SK-N-SH treated with all-trans-retinoic acid at 6 μM for 48 hours (cell line): ENCODE measurements at regions not wholly inside any gene's neighbourhood (a gene's known extent, or its start where the extent isn't known, plus 50 kb on each side); places are given as distances from the start of the nearest gene placed in this dataset.

Experiments used
- ARNTL ChIP-seq: fragments of 450-650 bp; formaldehyde crosslinking; IDR thresholded peaks from 2 replicates; pipeline ENCODE4 v1.5.0; 2020; ENCODE audit warnings: low read depth, mild to moderate bottlenecking, moderate library complexity, borderline replicate concordance
- BACH2 ChIP-seq: fragments of 250-450 bp; sonication (Bioruptor Pico); IDR thresholded peaks from 2 replicates; pipeline ENCODE4 v1.9.0; 2021; ENCODE audit warnings: mild to moderate bottlenecking, borderline replicate concordance
- CREB5 ChIP-seq: fragments of 250-450 bp; sonication (Bioruptor Pico); IDR thresholded peaks from 2 replicates; pipeline ENCODE4 v1.5.1; 2020; ENCODE audit warnings: low read depth, mild to moderate bottlenecking, moderate library complexity
- RARB ChIP-seq: fragments of 250-450 bp; sonication (Bioruptor Pico); IDR thresholded peaks from 2 replicates; pipeline ENCODE4 v1.8.0; 2021; ENCODE audit warnings: mild to moderate bottlenecking, moderate library complexity
- TCF4 ChIP-seq: fragments of 250-450 bp; sonication (Bioruptor Pico); IDR thresholded peaks from 2 replicates; pipeline ENCODE4 v1.8.0; 2021; ENCODE audit warnings: mild to moderate bottlenecking, moderate library complexity, borderline replicate concordance
- TOX ChIP-seq: fragments of 250-450 bp; sonication (Bioruptor Pico); IDR thresholded peaks from 2 replicates; pipeline ENCODE4 v1.8.0; 2021; ENCODE audit warnings: mild to moderate bottlenecking, moderate library complexity, borderline replicate concordance
- ZFP3 ChIP-seq: fragments of 250-450 bp; sonication (Bioruptor Pico); IDR thresholded peaks from 2 replicates; pipeline ENCODE4 v1.5.0; 2020; ENCODE audit warnings: mild to moderate bottlenecking, moderate library complexity
- ZFP30 ChIP-seq: fragments of 450-650 bp; formaldehyde crosslinking; IDR thresholded peaks from 2 replicates; pipeline ENCODE4 v1.5.0; 2022; ENCODE audit warnings: mild to moderate bottlenecking, moderate library complexity
- ZNF70 ChIP-seq: fragments of 450-650 bp; formaldehyde crosslinking; IDR thresholded peaks from 2 replicates; pipeline ENCODE4 v1.5.0; 2020; ENCODE audit warnings: mild to moderate bottlenecking, moderate library complexity
- ZNF8 ChIP-seq: fragments of 450-650 bp; formaldehyde crosslinking; IDR thresholded peaks from 2 replicates; pipeline ENCODE4 v1.5.0; 2020; ENCODE audit warnings: mild to moderate bottlenecking, moderate library complexity
- TF ChIP-seq, protein P1 (sequence below): fragments of 250-450 bp; sonication (Bioruptor Pico); IDR thresholded peaks from 2 replicates; pipeline ENCODE4 v1.5.1; 2021; ENCODE audit warnings: mild to moderate bottlenecking, moderate library complexity
- TF ChIP-seq, protein P2 (sequence below): fragments of 250-450 bp; sonication (Bioruptor Pico); IDR thresholded peaks from 2 replicates; pipeline ENCODE4 v1.8.0; 2020; ENCODE audit warnings: mild to moderate bottlenecking, moderate library complexity, borderline replicate concordance

DNA sequence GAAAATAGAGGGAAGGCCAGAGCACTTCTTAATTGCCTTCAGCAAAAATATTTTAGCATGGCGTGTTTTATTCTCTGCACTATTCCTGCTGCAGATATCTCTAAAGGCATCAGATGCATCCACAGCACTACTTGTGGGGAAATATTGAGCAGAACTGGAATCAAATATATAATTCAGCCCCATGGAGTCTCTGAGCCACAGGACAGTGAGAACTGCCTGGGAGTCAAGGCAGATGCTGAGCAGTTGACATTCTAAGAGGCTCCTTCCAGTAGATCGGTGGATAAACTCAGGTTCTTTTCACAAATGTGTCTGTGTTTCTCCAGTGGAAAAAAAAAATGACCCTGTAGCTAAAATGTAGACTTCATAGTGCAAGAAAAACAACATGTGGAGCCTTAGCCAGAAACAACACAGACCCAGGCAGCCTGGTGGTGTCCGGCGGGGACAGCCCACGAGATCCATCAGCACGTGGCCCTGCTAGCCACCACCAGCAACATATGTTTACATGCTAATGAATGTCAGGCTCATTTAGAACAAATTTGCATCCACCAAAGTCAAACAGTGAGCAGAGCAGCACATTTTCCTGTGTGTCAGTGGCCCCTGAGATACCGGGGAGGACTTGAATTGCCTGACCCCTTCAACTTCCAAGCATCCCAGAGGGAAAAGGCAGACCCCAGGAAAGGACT, 123.3 kb upstream of the PFKP start:
- TF ChIP-seq ARNTL (CRISPR knock-in tag) (no peak), TCF4 (CRISPR knock-in tag) (no peak), CREB5 (CRISPR knock-in tag) (no peak), ZNF70 (no peak), RARB (CRISPR knock-in tag) (no peak), ZNF8 (CRISPR knock-in tag) (no peak), BACH2 (CRISPR knock-in tag) (no peak), TOX (CRISPR knock-in tag) (no peak), ZFP30 (CRISPR knock-in tag) (no peak), ZFP3 (CRISPR knock-in tag) (no peak)
- TF ChIP-seq, protein P1, sequence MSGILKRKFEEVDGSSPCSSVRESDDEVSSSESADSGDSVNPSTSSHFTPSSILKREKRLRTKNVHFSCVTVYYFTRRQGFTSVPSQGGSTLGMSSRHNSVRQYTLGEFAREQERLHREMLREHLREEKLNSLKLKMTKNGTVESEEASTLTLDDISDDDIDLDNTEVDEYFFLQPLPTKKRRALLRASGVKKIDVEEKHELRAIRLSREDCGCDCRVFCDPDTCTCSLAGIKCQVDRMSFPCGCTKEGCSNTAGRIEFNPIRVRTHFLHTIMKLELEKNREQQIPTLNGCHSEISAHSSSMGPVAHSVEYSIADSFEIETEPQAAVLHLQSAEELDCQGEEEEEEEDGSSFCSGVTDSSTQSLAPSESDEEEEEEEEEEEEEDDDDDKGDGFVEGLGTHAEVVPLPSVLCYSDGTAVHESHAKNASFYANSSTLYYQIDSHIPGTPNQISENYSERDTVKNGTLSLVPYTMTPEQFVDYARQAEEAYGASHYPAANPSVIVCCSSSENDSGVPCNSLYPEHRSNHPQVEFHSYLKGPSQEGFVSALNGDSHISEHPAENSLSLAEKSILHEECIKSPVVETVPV (CRISPR knock-in tag): no peak
- TF ChIP-seq, protein P2, sequence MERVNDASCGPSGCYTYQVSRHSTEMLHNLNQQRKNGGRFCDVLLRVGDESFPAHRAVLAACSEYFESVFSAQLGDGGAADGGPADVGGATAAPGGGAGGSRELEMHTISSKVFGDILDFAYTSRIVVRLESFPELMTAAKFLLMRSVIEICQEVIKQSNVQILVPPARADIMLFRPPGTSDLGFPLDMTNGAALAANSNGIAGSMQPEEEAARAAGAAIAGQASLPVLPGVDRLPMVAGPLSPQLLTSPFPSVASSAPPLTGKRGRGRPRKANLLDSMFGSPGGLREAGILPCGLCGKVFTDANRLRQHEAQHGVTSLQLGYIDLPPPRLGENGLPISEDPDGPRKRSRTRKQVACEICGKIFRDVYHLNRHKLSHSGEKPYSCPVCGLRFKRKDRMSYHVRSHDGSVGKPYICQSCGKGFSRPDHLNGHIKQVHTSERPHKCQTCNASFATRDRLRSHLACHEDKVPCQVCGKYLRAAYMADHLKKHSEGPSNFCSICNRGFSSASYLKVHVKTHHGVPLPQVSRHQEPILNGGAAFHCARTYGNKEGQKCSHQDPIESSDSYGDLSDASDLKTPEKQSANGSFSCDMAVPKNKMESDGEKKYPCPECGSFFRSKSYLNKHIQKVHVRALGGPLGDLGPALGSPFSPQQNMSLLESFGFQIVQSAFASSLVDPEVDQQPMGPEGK (CRISPR knock-in tag): no peak
